BJ (cell line): ENCODE measurements at regions not wholly inside any gene's neighbourhood (a gene's known extent, or its start where the extent isn't known, plus 50 kb on each side); places are given as distances from the start of the nearest gene placed in this dataset.
"Not testable (repeated sequence)": the region's sequence is repeated elsewhere in the genome, so short reads cannot be mapped to it uniquely, and the experiment has no call there.

ENCODE experiments used
- CTCF ChIA-PET: fragments of 350-600 bp; formaldehyde crosslinking; extraction: SDS; loops from one replicate; lab custom pipeline; 2021; ENCODE audit warnings: antibody characterized with exemption, inconsistent platforms; lab: Yijun Ruan, JAX
- POLR2A ChIA-PET: fragments of 300-600 bp; sonication (Branson Sonifier 250); formaldehyde crosslinking; extraction: SDS; loops from one replicate; lab custom pipeline; 2021; ENCODE audit warnings: antibody characterized with exemption; lab: Charles Lee
- DNase-seq: peaks from one replicate; pipeline ENCODE4 v3.0.0-alpha.2; 2011; ENCODE audit warnings: low read depth
- H3K27me3 ChIP-seq: 2 replicates; pipeline ENCODE4 v1.6.0; 2011; ENCODE audit warnings: low read length; ENCODE audit not compliant: control insufficient read depth, insufficient read depth
- H3K36me3 ChIP-seq: 2 replicates; pipeline ENCODE4 v1.5.1; 2011; ENCODE audit warnings: low read length; ENCODE audit not compliant: control insufficient read depth, insufficient read depth
- H3K4me3 ChIP-seq: 2 replicates; pipeline ENCODE4 v1.5.1; 2011; ENCODE audit warnings: low read depth, mild to moderate bottlenecking, control low read depth, low read length
- CTCF ChIP-seq: IDR thresholded peaks from 2 replicates; pipeline ENCODE4 v1.5.1; 2011; ENCODE audit warnings: low read depth, mild to moderate bottlenecking, control low read depth, inconsistent platforms, low read length, moderate library complexity; ENCODE audit not compliant: insufficient read depth

GRCh38 chr13:19362946-19363510 lies 181.4 kb upstream of the TUBA3C start:
- no peak for DNase-seq
- POLR2A ChIA-PET = no interaction called here
- Histone ChIP-seq H3K4me3 (no peak overlapping the region), H3K36me3 (no peaks in the 10 kb centered on the region), H3K27me3 (no peaks in the 10 kb centered on the region)
- no peak for TF ChIP-seq CTCF
- CTCF ChIA-PET = no interaction called here

GRCh38 chr13:19359697-19360096 lies 178.1 kb upstream of the TUBA3C start:
- H3K27me3 ChIP-seq, H3K4me3 ChIP-seq, CTCF ChIA-PET, DNase-seq, POLR2A ChIA-PET, H3K36me3 ChIP-seq: not testable (repeated sequence)

- no peak for TF ChIP-seq CTCF
- DNase-seq = no peak
- no peaks in the 10 kb centered on the region for H3K27me3 ChIP-seq
- ChIA-PET CTCF (no interaction called here), POLR2A (no interaction called here)
- no peaks in the 10 kb centered on the region for H3K36me3 ChIP-seq
- H3K4me3 ChIP-seq = no peak overlapping the region
Measured at GRCh38 chr13:19345916-19346422, 164.3 kb upstream of the TUBA3C start.

GRCh38 chr13:19345158-19345557 lies 163.5 kb upstream of the TUBA3C start:
- ChIA-PET POLR2A (no interaction called here), CTCF (no interaction called here)
- no peaks in the 10 kb centered on the region for H3K27me3 ChIP-seq
- H3K36me3 ChIP-seq = no peaks in the 10 kb centered on the region
- no peak for DNase-seq
- no peak for TF ChIP-seq CTCF
- H3K4me3 ChIP-seq = no peak overlapping the region

GRCh38 chr13:19344585-19345120 lies 163.0 kb upstream of the TUBA3C start:
- H3K36me3 ChIP-seq, H3K27me3 ChIP-seq, H3K4me3 ChIP-seq, DNase-seq, CTCF ChIA-PET, POLR2A ChIA-PET: not testable (repeated sequence)

- ChIA-PET POLR2A (no interaction called here), CTCF (no interaction called here)
- no peak for DNase-seq
- no peaks in the 10 kb centered on the region for H3K27me3 ChIP-seq
- H3K4me3 ChIP-seq = no peak overlapping the region
- no peak for TF ChIP-seq CTCF
- no peaks in the 10 kb centered on the region for H3K36me3 ChIP-seq
Measured at GRCh38 chr13:19332378-19332777, 150.8 kb upstream of the TUBA3C start.
